ENCODE measurements at regions not wholly inside any gene's neighbourhood (a gene's known extent, or its start where the extent isn't known, plus 50 kb on each side); places are given as distances from the start of the nearest gene placed in this dataset.
"Not testable (repeated sequence)": the region's sequence is repeated elsewhere in the genome, so short reads cannot be mapped to it uniquely, and the experiment has no call there.

DNA sequence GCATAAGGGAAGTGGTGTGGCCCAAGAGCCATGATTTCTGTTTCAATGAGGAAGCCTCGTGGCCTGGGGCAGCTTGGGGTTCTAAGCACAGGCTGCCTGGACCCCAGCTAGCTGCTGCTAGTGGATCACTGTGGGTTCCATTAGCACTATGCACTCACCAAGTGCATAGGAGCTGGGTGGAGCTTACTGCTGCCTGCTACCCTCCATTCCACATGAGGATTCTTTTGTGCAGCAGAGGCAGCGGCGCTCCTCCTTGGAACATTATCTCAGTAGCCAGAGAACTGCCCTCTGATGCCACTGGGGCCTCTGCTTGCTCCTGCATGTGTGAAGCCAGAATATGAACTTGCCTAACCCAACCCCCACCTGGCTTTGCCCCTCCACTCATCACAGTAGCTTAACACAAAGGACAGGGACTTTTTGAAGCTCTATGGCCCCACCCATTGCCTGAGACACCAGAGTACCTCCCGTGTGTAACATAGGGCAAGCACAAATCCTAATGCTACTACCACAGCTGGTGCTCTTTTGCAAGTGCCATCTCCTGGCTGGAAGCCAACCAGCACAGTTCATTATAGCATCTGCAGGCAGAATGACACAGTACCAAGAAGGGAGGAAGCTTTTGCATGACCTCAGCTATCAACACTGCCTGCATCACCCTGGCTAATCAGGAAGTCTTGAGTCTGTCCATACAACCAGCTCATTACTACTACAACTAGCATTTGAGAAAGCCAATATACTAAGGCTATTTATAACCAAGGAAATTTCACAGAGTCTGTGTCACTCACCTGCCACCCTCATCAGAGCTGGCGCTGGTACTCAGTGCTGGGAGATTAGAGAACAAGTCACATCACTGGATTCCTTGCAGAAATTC is 297.0 kb upstream of the GULP1 start:
- no peak for DNase-seq (ENCODE audit: low read depth)

DNA sequence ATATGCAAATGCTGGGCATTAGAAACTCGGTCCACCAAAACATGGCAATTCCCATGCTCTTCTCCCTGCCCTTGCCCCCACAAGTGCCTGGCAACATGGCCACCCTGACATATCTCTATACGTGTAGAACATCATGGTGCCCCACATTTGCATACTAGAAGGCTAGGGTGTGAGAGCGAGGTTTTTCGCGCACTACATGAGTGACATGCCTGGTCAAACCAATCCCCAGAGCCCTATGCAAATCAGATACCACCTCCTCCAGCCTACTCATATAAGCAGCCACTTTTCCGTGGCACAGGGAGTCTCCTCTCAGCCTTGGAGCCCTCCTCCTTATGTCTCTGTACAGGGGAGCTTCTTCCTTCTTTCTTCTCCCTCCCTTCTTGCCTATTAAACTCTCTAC is 296.1 kb upstream of the GULP1 start:
- no peak for DNase-seq (ENCODE audit: low read depth)

DNA sequence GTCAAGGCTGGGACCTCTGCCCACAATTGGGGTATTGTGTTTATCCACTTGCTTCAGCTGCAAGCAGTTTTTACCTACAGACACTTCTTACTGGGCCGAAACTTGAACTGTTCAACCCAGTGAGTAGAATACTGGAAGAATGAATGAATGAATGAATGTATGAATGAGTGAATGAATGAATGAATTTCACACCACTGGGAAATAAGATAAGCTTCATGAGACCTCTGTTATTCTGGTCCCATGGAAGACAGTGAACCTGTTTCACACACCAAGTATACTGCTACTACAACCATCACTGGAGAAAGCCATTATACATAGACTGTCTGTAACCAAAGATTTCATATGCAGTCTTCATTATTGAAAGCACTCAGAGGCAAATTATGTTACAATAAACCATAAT is 295.0 kb upstream of the GULP1 start:
- no peak for DNase-seq (ENCODE audit: low read depth)

DNA sequence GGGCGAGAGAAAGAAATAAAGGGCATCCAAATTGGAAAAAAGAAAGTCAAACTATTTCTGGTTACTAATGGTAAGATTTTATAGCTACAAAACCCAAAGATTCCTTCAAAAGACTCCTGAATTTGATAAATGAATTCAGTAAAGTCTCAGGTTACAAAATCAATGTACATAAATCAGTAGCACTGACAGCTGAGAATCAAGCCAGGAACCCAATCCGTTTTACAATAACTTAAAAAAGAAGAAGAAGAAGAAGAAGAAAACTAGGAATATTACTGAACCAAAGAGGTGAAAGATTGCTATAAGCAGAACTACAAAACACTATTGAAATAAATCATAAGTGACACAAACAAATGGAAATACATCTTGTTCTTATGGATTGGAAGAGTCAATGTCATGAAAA is 291.5 kb upstream of the GULP1 start:
- DNase-seq (ENCODE audit: low read depth), result no peak

DNA sequence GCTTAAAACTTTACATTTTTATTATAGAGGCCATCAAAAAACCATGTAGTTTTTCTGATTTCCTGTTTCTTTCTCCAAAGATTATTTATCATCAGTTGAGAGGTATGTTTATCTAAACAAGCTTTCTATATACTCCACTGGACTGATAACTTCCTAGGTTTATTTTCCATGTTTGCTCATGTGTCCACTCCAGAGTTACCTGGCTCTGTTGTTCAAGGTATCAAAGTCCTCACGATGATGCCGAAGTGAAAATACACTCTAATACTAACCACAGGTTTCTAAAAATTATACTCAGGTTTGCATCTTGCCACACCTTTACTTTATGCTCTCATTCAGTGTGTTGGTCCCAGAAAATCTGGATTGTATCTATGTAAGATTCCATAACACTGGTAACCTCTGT is 287.9 kb upstream of the GULP1 start:
- no peak for DNase-seq (ENCODE audit: low read depth)

DNA sequence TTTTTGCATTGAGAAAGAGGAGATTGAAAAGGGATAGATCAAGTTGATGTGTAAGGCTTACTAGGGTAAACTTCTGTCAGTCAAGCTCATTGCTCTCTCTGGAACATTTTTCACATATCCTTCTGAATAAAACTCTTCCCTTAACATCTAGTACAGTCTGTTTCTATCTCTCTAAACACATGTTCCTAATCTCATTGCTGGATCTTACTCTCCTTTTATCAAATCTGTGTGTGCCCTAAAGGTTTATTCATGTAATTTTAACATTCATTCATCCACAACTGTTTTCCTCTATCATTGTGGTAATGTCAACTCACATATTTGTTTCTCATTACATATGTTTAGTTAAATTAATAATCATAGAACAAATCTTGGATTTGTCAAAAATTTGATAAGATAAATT is 277.9 kb upstream of the GULP1 start:
- no peak for DNase-seq (ENCODE audit: low read depth)

DNA sequence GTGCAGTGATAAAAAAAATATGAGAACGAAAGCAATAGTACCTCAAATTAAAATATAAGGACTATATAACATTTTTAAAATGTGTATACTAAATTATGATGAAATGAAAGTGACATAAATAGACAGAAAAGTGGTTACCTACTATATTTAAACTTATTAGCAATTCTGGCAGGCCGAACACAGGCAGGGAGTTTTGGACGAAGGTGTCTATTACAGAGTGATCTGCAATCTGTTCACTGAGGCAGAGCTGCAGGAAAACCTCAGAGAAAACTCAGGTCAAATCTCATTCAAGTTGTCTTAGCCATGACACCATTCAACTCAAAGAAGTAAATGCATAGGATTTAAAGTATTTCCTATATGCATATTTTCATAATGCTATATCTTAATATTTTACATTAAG is 274.8 kb upstream of the GULP1 start:
- DNase-seq (ENCODE audit: low read depth), result no peak

DNA sequence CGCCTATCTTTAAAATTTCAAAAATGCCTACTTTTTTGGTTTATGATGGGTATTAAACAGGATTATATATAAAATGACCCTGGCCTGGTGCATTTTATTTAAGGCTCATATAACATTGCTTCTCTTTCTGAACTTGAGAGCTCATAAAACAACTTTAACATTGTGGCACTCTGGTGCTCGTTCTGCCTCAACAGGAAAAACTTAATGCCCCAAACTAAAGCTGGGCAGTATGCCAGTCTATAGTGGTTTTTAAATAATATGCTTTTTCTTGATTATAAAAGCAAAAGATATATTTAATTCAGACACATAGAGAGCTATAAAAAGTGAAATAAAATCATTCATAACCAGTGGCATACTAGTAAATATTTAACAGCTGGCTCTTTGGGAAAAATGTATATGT is 269.3 kb upstream of the GULP1 start:
- DNase-seq (ENCODE audit: low read depth), result no peak

DNA sequence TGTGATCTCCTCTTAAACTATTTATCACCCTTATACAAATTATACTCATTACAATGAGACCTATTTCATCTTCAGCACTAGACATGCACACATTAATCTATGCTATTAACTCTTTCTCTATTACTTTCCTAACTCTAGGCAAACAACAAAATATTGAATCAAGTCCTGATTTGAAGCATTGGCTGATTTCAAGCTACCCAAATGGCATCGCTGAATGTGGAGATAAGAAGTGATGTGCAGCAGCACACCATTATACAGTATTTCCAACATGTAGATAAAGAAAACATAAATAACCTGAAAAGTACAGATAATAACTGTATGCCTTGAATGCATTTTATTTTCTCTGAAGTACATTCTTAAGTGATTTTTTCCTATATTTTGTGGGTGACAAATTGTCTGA is 268.6 kb upstream of the GULP1 start:
- no peak for DNase-seq (ENCODE audit: low read depth)

DNA sequence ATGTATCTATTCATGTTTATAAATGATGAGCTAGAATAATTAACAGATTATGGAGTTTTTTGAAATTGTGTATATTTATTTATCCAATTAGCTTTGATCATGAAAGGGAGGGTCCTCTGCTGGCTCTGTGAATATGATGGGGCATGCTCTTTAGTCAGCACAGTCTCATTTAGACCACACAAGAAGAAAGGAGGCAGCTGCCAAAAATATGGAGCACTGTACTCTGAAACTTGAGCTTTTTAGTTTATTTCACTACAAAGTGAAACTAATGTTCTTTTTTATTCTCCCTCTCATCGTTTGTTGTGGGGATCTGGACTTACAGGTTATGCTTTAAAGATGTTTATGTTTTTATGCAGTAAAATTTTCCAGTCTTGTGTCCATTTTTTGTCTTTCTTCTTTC is 266.9 kb upstream of the GULP1 start:
- peak; percentile 7 for DNase-seq (ENCODE audit: low read depth)

DNA sequence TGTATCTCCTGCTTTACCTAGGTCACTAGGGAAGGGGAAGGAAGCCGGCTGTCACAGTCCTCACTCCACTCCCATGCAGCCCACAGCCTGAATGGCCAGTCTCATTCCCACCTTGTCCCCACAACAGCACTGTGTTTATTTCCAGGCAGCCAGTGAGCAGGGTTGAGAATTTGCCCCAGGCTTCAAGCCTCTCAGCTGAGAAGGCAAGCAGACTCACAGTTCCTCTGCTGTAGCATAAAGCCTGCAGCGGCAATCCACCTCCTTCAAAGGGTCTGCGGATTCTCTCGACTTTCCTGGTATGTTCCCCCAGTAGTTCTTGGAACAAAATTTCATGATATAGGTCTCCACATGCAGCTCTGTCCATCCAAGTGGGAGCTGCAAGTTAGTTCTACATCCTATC is 262.9 kb upstream of the GULP1 start:
- no peak for DNase-seq (ENCODE audit: low read depth)

DNA sequence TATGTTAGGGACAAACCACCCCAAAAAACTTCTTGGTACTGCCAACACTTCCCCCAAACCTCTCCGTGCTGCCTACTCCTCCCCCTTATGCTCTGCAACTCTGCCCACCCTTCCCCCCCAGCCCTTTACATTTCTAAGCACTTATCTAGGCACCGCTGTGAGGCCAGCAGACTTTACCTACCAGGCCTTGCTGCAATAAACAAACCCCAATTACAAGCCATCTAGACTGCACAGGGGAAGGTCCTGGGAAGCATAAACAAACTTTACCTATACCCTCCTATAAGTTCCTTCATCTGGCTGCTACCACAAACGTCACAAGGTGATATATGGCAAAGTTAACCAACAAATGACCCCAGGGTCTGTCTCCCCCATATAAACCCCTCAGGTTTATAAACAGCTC is 259.4 kb upstream of the GULP1 start:
- no peak for DNase-seq (ENCODE audit: low read depth)

DNA sequence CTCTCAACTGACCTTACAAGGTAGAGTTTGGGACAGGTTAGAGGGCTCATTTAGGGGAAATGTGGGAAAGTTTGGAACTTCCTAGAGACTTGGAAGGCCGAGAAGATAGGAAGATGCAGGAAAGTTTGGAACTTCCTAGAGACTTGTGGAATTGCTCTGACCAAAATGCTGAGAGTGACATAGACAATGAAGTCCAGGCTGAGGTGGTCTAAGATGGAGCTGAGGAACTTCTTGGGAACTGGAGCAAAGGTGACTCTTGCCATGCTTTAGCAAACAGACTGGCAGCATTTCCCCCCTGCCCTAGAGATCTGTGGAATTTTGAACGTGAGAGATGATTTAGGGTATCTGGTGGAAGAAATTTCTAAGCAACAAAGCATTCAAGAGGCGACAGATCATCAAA is 258.9 kb upstream of the GULP1 start:
- no peak for DNase-seq (ENCODE audit: low read depth)

DNA sequence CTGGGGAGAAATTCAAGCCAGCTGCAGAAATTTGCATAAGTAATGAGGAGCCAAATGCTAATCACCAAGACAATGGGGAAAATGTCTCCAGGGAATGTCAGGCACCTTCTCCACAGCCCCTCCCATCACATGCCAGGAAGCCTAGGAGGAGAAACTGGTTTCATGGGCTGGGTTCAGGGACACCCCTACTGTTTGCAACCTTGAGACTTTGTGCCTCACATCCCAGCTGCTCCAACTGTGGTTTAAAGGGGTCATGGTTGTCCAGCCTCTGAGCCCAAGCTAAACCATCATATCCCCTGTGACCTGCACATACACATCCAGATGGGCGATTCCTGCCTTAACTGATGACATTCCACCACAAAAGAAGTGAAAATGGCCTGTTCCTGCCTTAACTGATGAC is 258.4 kb upstream of the GULP1 start:
- not testable (repeated sequence) for DNase-seq (ENCODE audit: low read depth)

DNA sequence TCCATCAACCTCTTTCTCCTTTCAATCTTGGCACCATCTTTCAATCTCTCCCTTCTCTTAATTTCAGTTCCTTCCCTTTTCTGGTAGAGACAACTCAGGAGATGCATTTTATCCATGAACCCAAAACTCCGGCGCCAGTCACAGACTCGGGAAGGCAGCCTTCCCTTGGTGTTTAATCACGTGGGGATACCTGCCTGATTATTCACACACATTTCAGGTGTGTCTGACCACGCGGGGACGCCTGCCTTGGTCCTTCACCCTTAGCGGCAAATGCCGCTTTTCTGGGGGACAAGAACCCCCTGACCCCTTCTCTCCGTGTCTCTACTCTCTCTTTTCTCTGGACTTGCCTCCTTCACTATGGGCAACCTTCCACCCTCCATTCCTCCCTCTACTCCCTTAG is 257.6 kb upstream of the GULP1 start:
- not testable (repeated sequence) for DNase-seq (ENCODE audit: low read depth)

DNA sequence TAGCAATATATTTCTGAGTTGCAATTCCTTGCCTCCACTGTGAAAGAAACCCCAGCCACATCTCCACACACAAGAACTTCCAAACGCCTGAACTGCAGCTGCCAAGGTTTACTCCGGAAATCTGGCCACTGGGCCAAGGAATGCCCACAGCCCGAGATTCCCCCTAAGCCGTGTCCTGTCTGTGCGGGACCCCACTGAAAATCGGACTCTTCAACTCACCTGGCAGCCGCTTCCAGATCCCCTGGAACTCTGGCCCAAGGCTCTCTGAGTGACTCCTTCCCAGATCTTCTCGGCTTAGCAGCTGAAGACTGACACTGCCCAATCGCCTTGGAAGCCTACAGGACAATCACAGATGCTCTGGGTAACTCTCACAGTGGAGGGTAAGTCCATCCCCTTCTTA is 256.3 kb upstream of the GULP1 start:
- not testable (repeated sequence) for DNase-seq (ENCODE audit: low read depth)

DNA sequence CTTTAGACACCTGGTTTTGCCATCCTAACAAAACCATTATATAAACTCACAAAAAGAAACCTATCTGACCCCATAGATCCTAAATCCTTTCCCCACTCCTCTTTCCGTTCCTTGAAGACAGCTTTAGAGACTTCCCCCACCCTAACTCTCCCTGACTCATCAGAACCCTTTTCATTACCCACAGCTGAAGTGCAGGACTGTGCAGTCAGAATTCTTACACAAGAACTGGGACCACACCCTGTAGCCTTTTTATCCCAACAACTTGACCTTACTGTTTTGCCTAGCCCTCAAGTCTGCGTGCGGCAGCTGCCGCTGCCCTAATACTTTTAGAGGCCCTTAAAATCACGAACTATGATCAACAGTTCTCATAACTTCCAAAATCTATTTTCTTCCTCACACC is 254.9 kb upstream of the GULP1 start:
- DNase-seq (ENCODE audit: low read depth), result not testable (repeated sequence)

DNA sequence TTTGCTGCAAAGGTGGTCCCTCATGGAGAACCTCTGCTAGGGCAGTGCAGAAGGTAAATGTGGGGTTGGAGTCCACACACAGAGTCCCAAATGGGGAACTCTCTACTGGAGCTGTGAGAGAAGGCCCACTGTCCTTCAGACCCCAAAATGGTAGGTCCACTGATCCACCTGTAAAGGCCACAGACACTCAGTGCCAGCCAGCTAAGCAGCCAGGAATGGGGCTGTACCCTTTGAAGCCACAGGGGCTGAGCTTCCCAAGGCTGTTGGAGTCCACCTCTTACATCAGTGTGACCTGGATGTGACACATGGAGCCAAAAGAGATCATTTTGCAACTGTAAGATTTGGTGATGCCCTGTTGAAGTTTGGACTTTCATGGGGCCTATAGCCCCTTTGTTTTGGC is 252.4 kb upstream of the GULP1 start:
- no peak for DNase-seq (ENCODE audit: low read depth)

DNA sequence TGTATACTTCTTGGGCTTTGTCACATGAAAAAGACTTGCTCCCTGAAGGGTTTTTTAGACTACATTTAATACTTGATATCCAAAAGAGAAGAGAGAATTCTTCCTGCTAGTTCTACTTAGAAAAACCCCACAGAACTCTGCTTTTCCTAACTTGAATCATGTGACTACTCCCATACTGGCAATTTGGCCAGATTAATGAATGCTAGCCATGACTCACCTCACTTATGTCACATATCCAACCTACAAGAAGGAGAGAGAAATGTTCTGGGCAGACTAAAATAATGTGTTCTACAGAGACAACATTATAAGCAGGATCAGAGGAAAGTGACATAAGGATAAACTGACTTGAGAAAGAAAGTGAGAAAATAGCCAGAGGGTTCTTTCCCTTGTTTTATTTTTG is 249.3 kb upstream of the GULP1 start:
- DNase-seq (ENCODE audit: low read depth), result peak; percentile 60

DNA sequence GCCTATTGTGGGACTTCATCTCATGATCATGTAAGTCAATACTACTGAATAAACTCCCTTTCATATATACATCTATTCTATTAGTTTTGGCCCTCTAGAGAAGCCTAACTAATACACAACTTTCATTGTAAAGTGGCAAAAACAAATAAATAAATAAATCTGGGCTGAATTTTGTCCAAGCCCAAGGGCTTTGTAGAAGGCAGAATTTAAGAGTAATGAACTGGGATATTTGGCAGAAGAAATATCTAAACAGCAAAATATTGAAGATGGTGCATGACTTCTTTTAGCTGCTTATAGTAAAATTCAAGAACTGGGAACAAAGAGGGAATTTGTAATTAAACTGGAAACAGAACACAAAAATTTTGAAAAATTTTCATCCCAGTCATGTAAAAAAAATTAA is 246.7 kb upstream of the GULP1 start:
- no peak for DNase-seq (ENCODE audit: low read depth)

DNA sequence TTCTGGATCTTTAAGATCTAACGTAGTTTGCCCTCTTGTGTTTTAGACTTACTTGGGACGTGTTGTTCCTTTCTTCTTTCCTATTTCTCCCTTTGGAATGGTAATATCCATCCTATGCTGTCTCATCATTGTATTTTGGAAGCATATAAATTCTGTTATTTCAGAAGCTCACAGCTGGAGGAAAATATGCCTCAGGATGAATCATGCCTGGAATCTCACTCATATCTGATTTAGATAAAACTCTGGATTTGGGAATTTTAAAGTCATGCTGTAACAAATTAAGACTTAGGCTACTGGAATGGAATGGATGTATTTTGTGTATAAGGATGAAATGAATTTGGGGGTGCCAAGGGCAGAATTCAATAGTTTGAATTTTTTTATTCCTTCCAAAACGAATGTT is 245.2 kb upstream of the GULP1 start:
- peak; percentile 6 for DNase-seq (ENCODE audit: low read depth)

DNA sequence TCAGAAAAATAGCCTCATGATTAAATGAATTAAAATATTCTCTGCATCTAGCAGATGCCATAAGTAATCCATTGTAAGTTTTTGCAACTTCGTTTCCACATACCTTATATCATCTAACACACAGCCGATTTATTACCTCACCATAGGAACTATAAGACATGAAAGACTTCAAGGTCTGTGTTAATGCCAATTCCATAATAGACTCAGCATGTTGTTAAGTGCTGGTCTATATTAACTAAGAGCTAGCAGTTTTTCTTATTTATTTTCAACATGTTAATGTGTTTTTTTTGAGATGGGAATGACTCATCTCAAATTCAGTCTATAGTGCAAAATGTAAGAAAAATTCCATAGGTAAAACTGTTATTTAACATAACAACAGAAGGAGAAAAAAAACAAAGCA is 243.9 kb upstream of the GULP1 start:
- no peak for DNase-seq (ENCODE audit: low read depth)

DNA sequence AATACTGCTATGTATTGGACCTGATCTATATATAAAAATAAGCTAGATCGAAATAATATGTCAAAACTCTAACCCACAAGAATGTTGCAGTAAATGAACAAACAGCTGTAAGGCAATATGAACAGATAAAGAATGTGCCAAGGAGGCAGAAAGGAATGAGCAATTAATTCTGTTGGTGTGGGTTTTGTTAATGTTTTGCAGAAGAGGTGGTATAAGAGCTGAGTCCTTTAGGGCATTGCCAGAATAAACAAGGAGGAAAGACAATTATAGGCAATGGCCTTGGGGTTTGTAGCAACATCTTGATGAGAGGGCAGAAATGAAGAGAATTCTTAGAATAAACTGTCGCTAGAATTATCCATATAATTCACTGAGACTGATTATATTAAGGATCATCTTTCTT is 240.9 kb upstream of the GULP1 start:
- peak; percentile 7 for DNase-seq (ENCODE audit: low read depth)

DNA sequence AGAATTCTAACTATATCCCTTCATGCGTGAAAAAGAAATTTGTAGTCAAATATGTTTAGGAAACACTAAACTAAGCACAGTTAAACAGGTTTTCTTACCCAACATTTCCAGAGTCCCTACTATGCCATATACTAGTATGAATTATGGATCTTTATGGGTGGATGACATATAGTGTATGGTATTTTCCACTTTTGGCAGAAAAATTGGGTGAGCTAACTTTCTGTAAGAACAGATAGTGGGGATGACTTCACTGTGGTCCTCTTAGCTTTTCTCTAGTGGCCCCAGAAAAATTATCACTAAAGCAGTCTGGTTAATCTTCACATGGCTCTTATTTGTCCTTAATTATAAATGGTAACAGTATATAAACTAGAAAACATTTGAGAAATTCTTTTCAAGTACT is 240.0 kb upstream of the GULP1 start:
- DNase-seq (ENCODE audit: low read depth), result no peak

Measured in iris pigment epithelial cell (primary cell).